Neural cell (in vitro differentiated cells): ENCODE measurements at regions not wholly inside any gene's neighbourhood (a gene's known extent, or its start where the extent isn't known, plus 50 kb on each side); places are given as distances from the start of the nearest gene placed in this dataset.

Experiments used
- H2AFZ ChIP-seq: fragments of 200-600, 300-800 bp; sonication (generic), shearing (Covaris generic); 2 replicates; pipeline ENCODE4 v1.6.0; 2014; ENCODE audit warnings: low read depth, mild to moderate bottlenecking, antibody characterized with exemption, low read length, moderate library complexity
- H3F3A ChIP-seq: fragments of 200-600 bp; shearing (Covaris generic); 2 replicates; pipeline ENCODE4 v1.6.1; 2016; ENCODE audit warnings: mild to moderate bottlenecking, moderate library complexity, mixed read lengths, antibody characterized with exemption, low read length; ENCODE audit not compliant: insufficient read depth, poor library complexity, severe bottlenecking
- H3K27ac ChIP-seq: fragments of 200-600, 300-800 bp; sonication (generic), shearing (Covaris generic); 2 replicates; pipeline ENCODE4 v1.5.1; 2014; ENCODE audit warnings: mild to moderate bottlenecking, low read length, moderate library complexity
- H3K27me3 ChIP-seq: fragments of 300-800, 200-600 bp; sonication (generic), shearing (Covaris generic); 2 replicates; pipeline ENCODE4 v1.6.0; 2014; ENCODE audit warnings: mild to moderate bottlenecking, low read depth, low read length, moderate library complexity; ENCODE audit not compliant: insufficient read depth
- H3K36me3 ChIP-seq: fragments of 300-800, 200-600 bp; sonication (generic), shearing (Covaris generic); 2 replicates; pipeline ENCODE4 v1.5.1; 2014; ENCODE audit warnings: mild to moderate bottlenecking, antibody characterized with exemption, low read length, moderate library complexity; ENCODE audit not compliant: insufficient read depth
- H3K4me2 ChIP-seq: fragments of 300-800, 200-600 bp; sonication (generic), shearing (Covaris generic); 2 replicates; pipeline ENCODE4 v1.6.0; 2014; ENCODE audit warnings: mild to moderate bottlenecking, low read length
- H3K4me3 ChIP-seq: fragments of 300-800, 200-600 bp; sonication (generic), shearing (Covaris generic); 2 replicates; pipeline ENCODE4 v1.5.1; 2014; ENCODE audit warnings: mild to moderate bottlenecking, low read length, moderate library complexity
- H3K79me2 ChIP-seq: fragments of 200-600 bp; shearing (Covaris generic); replicated peaks from 2 replicates; pipeline ENCODE4 v1.6.0; 2014; ENCODE audit warnings: mild to moderate bottlenecking, low read length, moderate library complexity; ENCODE audit not compliant: insufficient read depth
- H3K9ac ChIP-seq: fragments of 300-800, 200-600 bp; sonication (generic), shearing (Covaris generic); 2 replicates; pipeline ENCODE4 v1.6.1; 2016; ENCODE audit warnings: mild to moderate bottlenecking, low read length, mixed read lengths
- H3K9me2 ChIP-seq: fragments of 200-600 bp; shearing (Covaris generic); 2 replicates; pipeline ENCODE4 v1.6.1; 2016; ENCODE audit warnings: mild to moderate bottlenecking, low read length, mixed read lengths; ENCODE audit not compliant: insufficient read depth
- H3K9me3 ChIP-seq: fragments of 200-600, 300-800 bp; sonication (generic), shearing (Covaris generic); 2 replicates; pipeline ENCODE4 v1.6.1; 2016; ENCODE audit warnings: mild to moderate bottlenecking, mixed run types, low read length, moderate library complexity, mixed read lengths
- H4K20me1 ChIP-seq: fragments of 200-600 bp; shearing (Covaris generic); 2 replicates; pipeline ENCODE4 v1.6.1; 2016; ENCODE audit warnings: mild to moderate bottlenecking, mixed run types; ENCODE audit not compliant: insufficient read depth
- EP300 ChIP-seq: fragments of 450-650 bp; conservative IDR thresholded peaks from 2 replicates; pipeline ENCODE4 v1.6.1; 2014; ENCODE audit warnings: antibody characterized with exemption, mild to moderate bottlenecking, moderate library complexity; ENCODE audit not compliant: poor library complexity, severe bottlenecking
- EZH2 ChIP-seq: fragments of 200-600, 300-800 bp; shearing (Covaris generic), sonication (generic); IDR thresholded peaks from 2 replicates; pipeline ENCODE4 v1.6.1; 2014; ENCODE audit warnings: antibody characterized with exemption, low read length, borderline replicate concordance, mild to moderate bottlenecking; ENCODE audit not compliant: insufficient read depth, poor library complexity, severe bottlenecking
- MXI1 ChIP-seq: fragments of 450-650 bp; conservative IDR thresholded peaks from 2 replicates; pipeline ENCODE4 v1.6.1; 2014; ENCODE audit warnings: antibody characterized with exemption, mild to moderate bottlenecking; ENCODE audit not compliant: poor library complexity, severe bottlenecking
- POLR2AphosphoS5 ChIP-seq: IDR thresholded peaks from 2 replicates; pipeline ENCODE4 v1.6.1; 2012
- SMC3 ChIP-seq: fragments of 450-650 bp; conservative IDR thresholded peaks from 2 replicates; pipeline ENCODE4 v1.6.1; 2014; ENCODE audit warnings: antibody characterized with exemption, mild to moderate bottlenecking, moderate library complexity; ENCODE audit not compliant: poor library complexity
- TAF1 ChIP-seq: IDR thresholded peaks from 2 replicates; pipeline ENCODE4 v1.6.1; 2012; ENCODE audit warnings: low read depth
- TF ChIP-seq, protein P1 (sequence below): fragments of 450-650 bp; IDR thresholded peaks from 2 replicates; pipeline ENCODE4 v1.5.1; 2014; ENCODE audit warnings: antibody characterized with exemption, mild to moderate bottlenecking, moderate library complexity; ENCODE audit not compliant: poor library complexity, severe bottlenecking
- TF ChIP-seq, protein P2 (sequence below): IDR thresholded peaks from 2 replicates; pipeline ENCODE4 v1.6.1; 2012; ENCODE audit warnings: borderline replicate concordance

- H3K9me3 ChIP-seq = no peaks in the 10 kb centered on the region
- no peaks in the 10 kb centered on the region for H3K79me2 ChIP-seq
- no peaks in the 10 kb centered on the region for H3F3A ChIP-seq
- H2AFZ ChIP-seq = no peak overlapping the region
- H3K27ac ChIP-seq = no peak overlapping the region
- no peak overlapping the region for H3K4me3 ChIP-seq
- no peaks in the 10 kb centered on the region for H3K36me3 ChIP-seq
- no peaks in the 10 kb centered on the region for H3K27me3 ChIP-seq
- no peaks in the 10 kb centered on the region for H4K20me1 ChIP-seq
- H3K9ac ChIP-seq = no peak overlapping the region
- H3K4me2 ChIP-seq = no peak overlapping the region
- no peaks in the 10 kb centered on the region for H3K9me2 ChIP-seq
- no peak for TF ChIP-seq POLR2AphosphoS5
- TF ChIP-seq, protein P1, sequence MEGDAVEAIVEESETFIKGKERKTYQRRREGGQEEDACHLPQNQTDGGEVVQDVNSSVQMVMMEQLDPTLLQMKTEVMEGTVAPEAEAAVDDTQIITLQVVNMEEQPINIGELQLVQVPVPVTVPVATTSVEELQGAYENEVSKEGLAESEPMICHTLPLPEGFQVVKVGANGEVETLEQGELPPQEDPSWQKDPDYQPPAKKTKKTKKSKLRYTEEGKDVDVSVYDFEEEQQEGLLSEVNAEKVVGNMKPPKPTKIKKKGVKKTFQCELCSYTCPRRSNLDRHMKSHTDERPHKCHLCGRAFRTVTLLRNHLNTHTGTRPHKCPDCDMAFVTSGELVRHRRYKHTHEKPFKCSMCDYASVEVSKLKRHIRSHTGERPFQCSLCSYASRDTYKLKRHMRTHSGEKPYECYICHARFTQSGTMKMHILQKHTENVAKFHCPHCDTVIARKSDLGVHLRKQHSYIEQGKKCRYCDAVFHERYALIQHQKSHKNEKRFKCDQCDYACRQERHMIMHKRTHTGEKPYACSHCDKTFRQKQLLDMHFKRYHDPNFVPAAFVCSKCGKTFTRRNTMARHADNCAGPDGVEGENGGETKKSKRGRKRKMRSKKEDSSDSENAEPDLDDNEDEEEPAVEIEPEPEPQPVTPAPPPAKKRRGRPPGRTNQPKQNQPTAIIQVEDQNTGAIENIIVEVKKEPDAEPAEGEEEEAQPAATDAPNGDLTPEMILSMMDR = no peak
- no peak for TF ChIP-seq MXI1
- TF ChIP-seq, protein P2, sequence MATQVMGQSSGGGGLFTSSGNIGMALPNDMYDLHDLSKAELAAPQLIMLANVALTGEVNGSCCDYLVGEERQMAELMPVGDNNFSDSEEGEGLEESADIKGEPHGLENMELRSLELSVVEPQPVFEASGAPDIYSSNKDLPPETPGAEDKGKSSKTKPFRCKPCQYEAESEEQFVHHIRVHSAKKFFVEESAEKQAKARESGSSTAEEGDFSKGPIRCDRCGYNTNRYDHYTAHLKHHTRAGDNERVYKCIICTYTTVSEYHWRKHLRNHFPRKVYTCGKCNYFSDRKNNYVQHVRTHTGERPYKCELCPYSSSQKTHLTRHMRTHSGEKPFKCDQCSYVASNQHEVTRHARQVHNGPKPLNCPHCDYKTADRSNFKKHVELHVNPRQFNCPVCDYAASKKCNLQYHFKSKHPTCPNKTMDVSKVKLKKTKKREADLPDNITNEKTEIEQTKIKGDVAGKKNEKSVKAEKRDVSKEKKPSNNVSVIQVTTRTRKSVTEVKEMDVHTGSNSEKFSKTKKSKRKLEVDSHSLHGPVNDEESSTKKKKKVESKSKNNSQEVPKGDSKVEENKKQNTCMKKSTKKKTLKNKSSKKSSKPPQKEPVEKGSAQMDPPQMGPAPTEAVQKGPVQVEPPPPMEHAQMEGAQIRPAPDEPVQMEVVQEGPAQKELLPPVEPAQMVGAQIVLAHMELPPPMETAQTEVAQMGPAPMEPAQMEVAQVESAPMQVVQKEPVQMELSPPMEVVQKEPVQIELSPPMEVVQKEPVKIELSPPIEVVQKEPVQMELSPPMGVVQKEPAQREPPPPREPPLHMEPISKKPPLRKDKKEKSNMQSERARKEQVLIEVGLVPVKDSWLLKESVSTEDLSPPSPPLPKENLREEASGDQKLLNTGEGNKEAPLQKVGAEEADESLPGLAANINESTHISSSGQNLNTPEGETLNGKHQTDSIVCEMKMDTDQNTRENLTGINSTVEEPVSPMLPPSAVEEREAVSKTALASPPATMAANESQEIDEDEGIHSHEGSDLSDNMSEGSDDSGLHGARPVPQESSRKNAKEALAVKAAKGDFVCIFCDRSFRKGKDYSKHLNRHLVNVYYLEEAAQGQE = no peak
- no peak for TF ChIP-seq TAF1
- TF ChIP-seq EZH2 = no peak
- no peak for TF ChIP-seq EP300
Measured at GRCh38 chr2:20118051-20118450, 66.6 kb upstream of the LAPTM4A start.

DNA sequence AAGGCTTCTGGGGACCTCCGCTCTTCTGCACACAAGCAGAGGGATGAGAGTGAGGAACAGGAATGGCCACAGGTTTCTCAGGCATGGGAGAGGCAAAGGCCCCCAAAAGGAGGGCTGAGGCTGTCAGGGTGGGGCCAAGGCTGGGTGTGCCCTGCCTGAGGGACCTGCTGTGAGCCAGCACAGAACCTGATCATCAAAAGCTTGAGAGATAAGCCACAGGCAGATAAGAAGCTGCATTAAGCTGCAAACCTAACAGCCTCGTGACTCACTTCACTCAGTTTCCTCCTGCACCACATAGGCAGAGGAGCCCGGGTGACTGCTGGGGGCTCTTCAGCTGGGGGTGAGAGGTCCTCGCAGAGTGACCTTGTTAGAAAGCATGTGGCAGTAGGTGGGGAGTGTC, 64.5 kb upstream of the LAPTM4A start:
- H3F3A ChIP-seq = no peaks in the 10 kb centered on the region
- no peaks in the 10 kb centered on the region for H3K79me2 ChIP-seq
- no peak overlapping the region for H2AFZ ChIP-seq
- no peak overlapping the region for H3K9ac ChIP-seq
- H3K36me3 ChIP-seq = no peaks in the 10 kb centered on the region
- H3K4me2 ChIP-seq = no peak overlapping the region
- no peaks in the 10 kb centered on the region for H3K27me3 ChIP-seq
- H4K20me1 ChIP-seq = no peaks in the 10 kb centered on the region
- H3K9me2 ChIP-seq = no peaks in the 10 kb centered on the region
- no peaks in the 10 kb centered on the region for H3K9me3 ChIP-seq
- TF ChIP-seq SMC3 = no peak
- no peak for TF ChIP-seq MXI1
- TF ChIP-seq, protein P1 = no peak
- TF ChIP-seq POLR2AphosphoS5 = no peak
- H3K4me3 ChIP-seq = no peak overlapping the region
- H3K27ac ChIP-seq = no peak overlapping the region
